ENCODE measurements at regions not wholly inside any gene's neighbourhood (a gene's known extent, or its start where the extent isn't known, plus 50 kb on each side); places are given as distances from the start of the nearest gene placed in this dataset.

DNA sequence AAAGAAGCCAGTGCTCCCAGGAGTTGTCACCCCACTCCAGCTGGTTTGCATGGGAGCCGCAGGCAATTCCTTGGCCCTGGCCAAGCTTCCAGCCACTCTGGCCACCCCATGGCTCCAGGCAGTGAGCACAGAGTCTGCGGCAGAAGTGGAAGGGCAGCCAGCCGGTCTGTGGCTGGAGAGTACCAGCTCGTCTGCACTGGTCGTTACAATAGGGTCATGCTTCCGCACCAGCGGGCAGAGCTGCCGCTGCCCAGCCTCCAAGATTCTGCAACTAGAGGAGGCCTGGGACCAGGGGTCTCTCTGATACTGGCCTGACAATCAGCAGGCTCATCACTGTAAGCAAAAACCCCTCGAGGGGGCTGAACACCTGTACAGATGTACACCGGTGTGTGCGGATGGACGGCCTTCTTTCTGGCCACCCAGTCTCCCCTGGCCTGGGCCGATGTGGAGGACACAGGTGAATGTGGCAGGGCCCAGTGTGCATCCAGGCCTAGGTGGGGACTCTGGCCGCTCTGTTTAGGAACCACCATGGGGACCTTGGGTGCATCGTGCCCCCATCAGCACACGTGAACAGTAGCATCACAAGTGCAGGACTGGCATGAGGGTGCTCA, 51.9 kb upstream of the ODC1 start:
- H3K27ac ChIP-seq (ENCODE audit: low read depth in 2 of 2, low read length in 1 of 2) = no peak overlapping the region
- H2AFZ ChIP-seq (ENCODE audit: low read depth) = no peak overlapping the region
- no peaks in the 10 kb centered on the region for H3K9me3 ChIP-seq
- no peak for DNase-seq
- no peaks in the 10 kb centered on the region for H3F3A ChIP-seq (replicated peaks; ENCODE audit: insufficient read depth)
- peaks cover 0 to 3% of the 10 kb centered on the region in 2 experiments; a peak in 2 of 4 replicates for H3K4me1 ChIP-seq (ENCODE audit: control insufficient read depth in 1 of 2, insufficient read depth in 2 of 2, low read depth in 1 of 2, low read length in 1 of 2)
- no peaks in the 10 kb centered on the region for H3K9me2 ChIP-seq
- CTCF ChIA-PET = interaction anchor here (1.6 kb wide), 1 partner anchor 11 kb away, joined by 3 read pairs; no protein-coding TSS in a partner anchor
- peaks cover 9% of the 10 kb centered on the region; the same call in 1 of the 2 replicates for H3K27me3 ChIP-seq (ENCODE audit: insufficient read depth)
- H3K4me2 ChIP-seq = no peak overlapping the region
- POLR2A ChIA-PET = no interaction called here
- H3K9ac ChIP-seq = no peak overlapping the region
- WGBS (ENCODE audit: low lambda C conversion rate) = 81% methylated on average over 9 of the region's 16 CpGs
- no peaks in the 10 kb centered on the region for H3K36me3 ChIP-seq (replicated peaks in 1 of 2; ENCODE audit: control insufficient read depth in 1 of 2, insufficient read depth in 2 of 2, low read length in 1 of 2)
- no peaks in the 10 kb centered on the region for H3K79me2 ChIP-seq (ENCODE audit: insufficient read depth)
- TF ChIP-seq TEAD4 (IDR thresholded peaks at IDR 0.05; ENCODE audit: borderline replicate concordance, insufficient read depth) = no peak
- TF ChIP-seq RXRA (IDR thresholded peaks at IDR 0.05; ENCODE audit: borderline replicate concordance, low read depth) = no peak
- no peak for TF ChIP-seq ZBTB33 (IDR thresholded peaks at IDR 0.05; ENCODE audit: borderline replicate concordance, low read depth)
- no peak for TF ChIP-seq CHD2 (IDR thresholded peaks at IDR 0.05; ENCODE audit: low read length, partially characterized antibody)
- TF ChIP-seq, protein P1, sequence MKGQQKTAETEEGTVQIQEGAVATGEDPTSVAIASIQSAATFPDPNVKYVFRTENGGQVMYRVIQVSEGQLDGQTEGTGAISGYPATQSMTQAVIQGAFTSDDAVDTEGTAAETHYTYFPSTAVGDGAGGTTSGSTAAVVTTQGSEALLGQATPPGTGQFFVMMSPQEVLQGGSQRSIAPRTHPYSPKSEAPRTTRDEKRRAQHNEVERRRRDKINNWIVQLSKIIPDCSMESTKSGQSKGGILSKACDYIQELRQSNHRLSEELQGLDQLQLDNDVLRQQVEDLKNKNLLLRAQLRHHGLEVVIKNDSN (IDR thresholded peaks at IDR 0.05; ENCODE audit: borderline replicate concordance, low read depth) = no peak
- TF ChIP-seq, protein P2, sequence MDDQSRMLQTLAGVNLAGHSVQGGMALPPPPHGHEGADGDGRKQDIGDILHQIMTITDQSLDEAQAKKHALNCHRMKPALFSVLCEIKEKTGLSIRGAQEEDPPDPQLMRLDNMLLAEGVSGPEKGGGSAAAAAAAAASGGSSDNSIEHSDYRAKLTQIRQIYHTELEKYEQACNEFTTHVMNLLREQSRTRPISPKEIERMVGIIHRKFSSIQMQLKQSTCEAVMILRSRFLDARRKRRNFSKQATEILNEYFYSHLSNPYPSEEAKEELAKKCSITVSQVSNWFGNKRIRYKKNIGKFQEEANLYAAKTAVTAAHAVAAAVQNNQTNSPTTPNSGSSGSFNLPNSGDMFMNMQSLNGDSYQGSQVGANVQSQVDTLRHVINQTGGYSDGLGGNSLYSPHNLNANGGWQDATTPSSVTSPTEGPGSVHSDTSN (IDR thresholded peaks at IDR 0.05) = no peak
- no peak for TF ChIP-seq FOSL2 (IDR thresholded peaks at IDR 0.05; ENCODE audit: borderline replicate concordance, low read depth)
- TF ChIP-seq NRF1 (IDR thresholded peaks at IDR 0.05; ENCODE audit: low read depth, low read length) = no peak
- TF ChIP-seq, protein P3, sequence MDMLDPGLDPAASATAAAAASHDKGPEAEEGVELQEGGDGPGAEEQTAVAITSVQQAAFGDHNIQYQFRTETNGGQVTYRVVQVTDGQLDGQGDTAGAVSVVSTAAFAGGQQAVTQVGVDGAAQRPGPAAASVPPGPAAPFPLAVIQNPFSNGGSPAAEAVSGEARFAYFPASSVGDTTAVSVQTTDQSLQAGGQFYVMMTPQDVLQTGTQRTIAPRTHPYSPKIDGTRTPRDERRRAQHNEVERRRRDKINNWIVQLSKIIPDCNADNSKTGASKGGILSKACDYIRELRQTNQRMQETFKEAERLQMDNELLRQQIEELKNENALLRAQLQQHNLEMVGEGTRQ (IDR thresholded peaks at IDR 0.05; ENCODE audit: borderline replicate concordance, low read depth, low read length) = no peak
- no peak for TF ChIP-seq GATA2 (CRISPR knock-in tag; IDR thresholded peaks at IDR 0.05)
- TF ChIP-seq, protein P4, sequence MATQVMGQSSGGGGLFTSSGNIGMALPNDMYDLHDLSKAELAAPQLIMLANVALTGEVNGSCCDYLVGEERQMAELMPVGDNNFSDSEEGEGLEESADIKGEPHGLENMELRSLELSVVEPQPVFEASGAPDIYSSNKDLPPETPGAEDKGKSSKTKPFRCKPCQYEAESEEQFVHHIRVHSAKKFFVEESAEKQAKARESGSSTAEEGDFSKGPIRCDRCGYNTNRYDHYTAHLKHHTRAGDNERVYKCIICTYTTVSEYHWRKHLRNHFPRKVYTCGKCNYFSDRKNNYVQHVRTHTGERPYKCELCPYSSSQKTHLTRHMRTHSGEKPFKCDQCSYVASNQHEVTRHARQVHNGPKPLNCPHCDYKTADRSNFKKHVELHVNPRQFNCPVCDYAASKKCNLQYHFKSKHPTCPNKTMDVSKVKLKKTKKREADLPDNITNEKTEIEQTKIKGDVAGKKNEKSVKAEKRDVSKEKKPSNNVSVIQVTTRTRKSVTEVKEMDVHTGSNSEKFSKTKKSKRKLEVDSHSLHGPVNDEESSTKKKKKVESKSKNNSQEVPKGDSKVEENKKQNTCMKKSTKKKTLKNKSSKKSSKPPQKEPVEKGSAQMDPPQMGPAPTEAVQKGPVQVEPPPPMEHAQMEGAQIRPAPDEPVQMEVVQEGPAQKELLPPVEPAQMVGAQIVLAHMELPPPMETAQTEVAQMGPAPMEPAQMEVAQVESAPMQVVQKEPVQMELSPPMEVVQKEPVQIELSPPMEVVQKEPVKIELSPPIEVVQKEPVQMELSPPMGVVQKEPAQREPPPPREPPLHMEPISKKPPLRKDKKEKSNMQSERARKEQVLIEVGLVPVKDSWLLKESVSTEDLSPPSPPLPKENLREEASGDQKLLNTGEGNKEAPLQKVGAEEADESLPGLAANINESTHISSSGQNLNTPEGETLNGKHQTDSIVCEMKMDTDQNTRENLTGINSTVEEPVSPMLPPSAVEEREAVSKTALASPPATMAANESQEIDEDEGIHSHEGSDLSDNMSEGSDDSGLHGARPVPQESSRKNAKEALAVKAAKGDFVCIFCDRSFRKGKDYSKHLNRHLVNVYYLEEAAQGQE (IDR thresholded peaks at IDR 0.05; ENCODE audit: low read depth, low read length) = no peak
- TF ChIP-seq, protein P5, sequence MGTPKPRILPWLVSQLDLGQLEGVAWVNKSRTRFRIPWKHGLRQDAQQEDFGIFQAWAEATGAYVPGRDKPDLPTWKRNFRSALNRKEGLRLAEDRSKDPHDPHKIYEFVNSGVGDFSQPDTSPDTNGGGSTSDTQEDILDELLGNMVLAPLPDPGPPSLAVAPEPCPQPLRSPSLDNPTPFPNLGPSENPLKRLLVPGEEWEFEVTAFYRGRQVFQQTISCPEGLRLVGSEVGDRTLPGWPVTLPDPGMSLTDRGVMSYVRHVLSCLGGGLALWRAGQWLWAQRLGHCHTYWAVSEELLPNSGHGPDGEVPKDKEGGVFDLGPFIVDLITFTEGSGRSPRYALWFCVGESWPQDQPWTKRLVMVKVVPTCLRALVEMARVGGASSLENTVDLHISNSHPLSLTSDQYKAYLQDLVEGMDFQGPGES (IDR thresholded peaks at IDR 0.05; ENCODE audit: low read depth, low read length) = no peak
- H4K20me1 ChIP-seq (ENCODE audit: insufficient read depth) = no peaks in the 10 kb centered on the region
- no peak overlapping the region for H3K4me3 ChIP-seq (ENCODE audit: low read depth in 2 of 2, low read length in 1 of 2)

Measured in SK-N-SH (cell line).